GM18507 (cell line): ENCODE measurements at regions not wholly inside any gene's neighbourhood (a gene's known extent, or its start where the extent isn't known, plus 50 kb on each side); places are given as distances from the start of the nearest gene placed in this dataset.

ENCODE experiments used
- DNase-seq: peaks from one replicate; pipeline ENCODE4 v3.0.0; 2011; ENCODE audit warnings: low read depth; ENCODE audit not compliant: insufficient read length; ENCODE audit errors: extremely low spot score
- FAIRE-seq: peaks from 2 replicates; lab custom pipeline; 2011; peaks lifted over from hg19 to GRCh38; lab: Jason Lieb, UNC

DNA sequence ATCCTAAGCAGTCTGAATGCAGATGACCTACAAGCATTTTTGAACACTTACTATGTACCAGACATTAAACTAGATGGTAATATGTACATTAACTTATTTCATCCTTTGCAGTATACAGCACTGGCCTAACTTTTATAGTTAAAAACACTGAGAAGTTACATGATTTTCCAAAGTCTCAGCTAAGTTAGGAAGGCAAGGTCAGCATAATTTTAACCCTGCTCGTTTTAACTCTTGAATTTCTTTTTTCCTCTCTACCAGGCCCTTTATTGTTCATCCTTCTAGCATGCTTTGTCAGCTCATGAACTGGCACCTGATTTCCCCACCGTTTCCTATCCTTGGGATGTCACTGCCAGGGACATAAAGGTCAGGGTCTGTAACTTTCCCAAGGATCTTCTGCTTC is 76.9 kb upstream of the ZC3H11B start:
- FAIRE-seq (no peak), DNase-seq (no peak)

DNA sequence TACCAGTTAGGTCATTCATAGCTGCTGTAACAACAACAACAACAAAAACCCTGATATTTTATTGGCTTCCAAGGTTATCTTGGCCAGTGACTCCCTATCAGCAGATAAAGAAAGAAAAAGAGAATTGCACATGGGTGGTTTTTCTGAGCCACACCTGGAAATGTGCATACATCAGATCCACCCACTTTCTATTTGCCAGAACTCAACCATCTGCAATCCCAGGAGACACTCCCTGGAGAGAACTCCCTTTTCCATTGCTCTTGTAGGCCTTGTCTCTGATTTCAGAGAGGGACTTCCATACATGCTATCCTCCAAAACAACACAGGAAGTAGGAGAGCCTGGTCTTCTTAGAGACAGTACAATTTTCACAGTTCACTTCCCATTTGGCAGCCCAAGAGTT is 74.9 kb upstream of the ZC3H11B start:
- FAIRE-seq = no peak
- no peak for DNase-seq

DNA sequence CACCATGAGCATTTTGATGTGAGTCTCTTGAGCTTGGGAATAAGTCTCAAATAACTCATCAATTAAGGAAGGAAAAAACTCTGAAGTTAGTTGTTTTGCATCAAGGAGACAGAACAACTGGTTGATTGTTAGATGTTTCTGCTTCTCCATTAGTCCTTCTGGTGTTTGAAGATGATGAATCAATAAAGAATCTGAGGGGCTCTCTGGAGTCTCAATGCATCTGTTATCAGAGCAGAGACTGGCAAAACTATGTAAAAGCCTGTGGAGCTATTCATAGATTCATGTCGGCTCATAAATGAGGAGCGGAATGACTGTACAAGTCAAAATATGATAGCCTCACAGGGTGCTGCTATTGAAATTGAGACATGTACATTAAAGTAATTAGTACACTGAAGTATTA is 73.3 kb upstream of the ZC3H11B start:
- FAIRE-seq (no peak), DNase-seq (no peak)

DNA sequence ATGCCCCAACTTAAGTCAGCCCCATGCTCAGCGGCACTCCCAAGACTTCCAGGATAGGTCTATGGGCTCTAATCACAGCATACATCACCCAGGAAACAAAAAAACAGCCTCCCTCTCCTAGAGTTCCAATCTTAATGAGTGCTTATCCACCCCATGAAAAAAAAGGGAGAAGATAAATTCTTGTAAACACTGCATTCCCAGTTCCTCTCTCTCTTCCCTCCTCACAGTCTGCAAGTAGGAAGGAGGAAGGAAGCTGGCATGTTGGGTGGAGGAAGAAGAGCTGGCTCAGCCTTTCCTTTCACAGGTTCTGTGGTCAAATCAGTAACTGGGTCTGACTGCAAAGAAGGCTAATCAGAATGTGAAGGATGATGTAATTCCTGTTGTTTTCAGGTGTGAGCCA is 69.9 kb upstream of the ZC3H11B start:
- FAIRE-seq (no peak), DNase-seq (no peak)

DNA sequence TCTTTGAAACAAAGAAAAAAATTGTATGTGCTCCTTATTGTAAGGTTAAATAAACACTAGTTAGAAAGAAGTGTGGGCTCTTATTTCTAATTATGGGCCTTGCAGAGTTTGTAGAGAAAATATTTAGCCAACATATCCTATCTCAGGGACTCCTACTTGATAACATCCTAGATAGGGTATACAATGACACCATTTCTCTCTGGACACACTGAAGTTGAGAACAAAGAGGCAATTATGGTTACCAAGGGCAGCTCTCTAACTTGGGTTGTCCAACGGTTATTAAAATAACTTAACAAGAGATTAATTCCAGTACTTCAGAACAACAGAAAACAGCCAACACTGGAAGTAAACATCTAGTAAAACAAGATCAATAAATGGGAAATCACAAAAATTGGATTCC is 69.0 kb upstream of the ZC3H11B start:
- no peak for FAIRE-seq
- no peak for DNase-seq

DNA sequence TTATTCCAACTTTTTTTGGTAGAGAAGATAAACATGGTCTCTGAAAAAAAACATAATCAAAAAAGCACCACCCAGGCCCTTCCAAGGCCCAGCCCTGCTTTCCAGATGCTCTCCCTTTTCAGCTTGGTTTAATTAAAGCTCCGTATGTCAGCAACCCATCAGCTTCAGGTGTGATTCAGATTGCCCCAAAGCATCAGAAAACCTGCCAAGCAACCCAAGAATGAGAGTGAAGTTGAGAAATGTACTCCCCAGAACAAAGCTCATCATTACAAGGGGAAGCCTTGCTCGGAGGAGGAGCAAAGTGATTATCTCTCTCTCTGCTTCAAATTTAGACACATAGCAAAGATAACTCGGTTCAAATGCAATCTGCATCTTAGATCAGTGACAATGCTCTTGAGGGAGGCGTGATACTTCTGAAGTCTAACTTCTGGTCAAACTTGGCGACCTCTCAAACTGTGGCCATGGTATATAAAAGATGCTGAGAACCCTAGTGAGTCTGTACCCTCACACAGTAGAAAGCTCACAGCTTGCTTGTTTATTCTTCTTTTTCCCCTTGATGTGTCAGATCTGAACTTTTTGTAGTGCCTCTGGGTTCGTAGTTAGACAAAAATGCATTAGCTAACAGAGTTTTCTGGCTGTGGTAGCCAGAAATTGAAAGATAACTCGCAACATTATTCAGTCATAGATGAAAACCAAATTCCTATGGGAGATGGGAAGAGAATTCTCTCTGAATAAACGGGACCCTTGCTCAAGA is 63.3 kb upstream of the ZC3H11B start:
- DNase-seq (no peak), FAIRE-seq (no peak)

DNA sequence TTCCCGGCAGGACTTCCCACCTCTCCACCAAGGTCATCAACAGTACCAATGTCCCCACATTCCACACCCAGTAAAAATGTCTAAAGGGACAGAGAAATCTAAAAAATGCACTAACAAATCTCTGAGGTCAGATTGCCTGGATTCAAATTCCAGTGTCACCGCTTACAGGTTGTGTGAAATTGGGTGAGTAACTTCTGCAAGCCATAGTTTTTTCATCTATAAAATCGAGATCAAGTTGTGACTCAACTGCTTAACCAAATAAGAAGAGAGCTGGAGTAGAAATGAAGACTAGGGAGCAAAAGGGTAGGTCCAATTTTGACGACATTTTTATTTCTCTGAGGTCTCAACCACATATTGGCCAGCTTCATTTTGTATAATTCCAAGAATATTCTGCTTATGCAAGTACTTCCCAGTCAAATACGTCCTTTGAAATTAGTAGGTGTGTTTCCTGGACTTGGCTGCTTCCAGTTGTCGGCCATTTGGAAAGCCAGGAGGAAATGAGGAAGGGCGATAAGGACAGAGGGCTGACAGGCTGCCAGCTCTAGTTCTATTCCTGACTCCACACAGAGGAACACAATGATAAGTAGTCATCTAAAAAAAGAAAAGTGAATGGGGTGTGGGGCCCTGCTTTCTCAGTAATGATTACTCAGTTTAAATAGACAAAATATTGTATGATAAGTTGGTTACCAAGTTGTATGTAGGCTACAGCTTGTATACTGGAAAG is 57.7 kb upstream of the ZC3H11B start:
- DNase-seq = no peak
- FAIRE-seq = no peak

DNA sequence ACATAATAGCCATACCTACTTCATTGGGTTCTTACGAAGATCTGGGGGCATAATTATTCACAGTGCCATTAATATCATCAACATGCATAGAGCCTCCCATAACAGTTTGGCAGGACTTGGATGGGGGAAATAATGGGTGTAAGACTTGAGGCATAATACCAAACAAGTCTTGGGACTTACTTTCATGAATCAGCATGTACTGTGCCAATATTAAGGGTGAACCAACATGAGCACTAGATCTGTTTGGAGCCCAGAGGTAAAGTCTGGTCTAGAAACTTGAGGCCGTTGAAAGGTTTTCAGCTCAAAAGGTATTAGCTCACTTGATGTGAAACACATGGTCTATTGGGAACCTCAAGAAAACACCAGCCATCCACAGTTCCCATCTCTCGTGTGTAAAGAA is 56.7 kb upstream of the ZC3H11B start:
- DNase-seq = no peak
- no peak for FAIRE-seq

DNA sequence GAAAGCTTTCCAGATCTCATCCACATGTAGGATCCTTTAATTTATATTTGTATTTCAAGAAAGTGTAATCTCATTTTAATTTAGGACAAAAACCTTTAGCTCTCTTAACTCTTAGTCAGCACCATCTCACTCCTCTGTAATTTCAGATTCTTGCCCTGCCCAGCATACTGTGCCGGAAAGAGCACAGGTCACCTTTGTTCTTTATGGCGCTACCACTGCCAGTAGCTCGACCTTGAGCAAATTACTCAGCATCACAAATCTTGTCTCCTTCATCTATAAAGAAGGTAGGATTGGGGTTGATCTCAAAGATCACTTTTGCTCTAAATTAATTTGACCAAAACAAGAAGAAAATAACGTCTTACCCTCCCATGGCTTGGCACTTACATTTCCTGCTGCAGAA is 56.1 kb upstream of the ZC3H11B start:
- no peak for FAIRE-seq
- no peak for DNase-seq

DNA sequence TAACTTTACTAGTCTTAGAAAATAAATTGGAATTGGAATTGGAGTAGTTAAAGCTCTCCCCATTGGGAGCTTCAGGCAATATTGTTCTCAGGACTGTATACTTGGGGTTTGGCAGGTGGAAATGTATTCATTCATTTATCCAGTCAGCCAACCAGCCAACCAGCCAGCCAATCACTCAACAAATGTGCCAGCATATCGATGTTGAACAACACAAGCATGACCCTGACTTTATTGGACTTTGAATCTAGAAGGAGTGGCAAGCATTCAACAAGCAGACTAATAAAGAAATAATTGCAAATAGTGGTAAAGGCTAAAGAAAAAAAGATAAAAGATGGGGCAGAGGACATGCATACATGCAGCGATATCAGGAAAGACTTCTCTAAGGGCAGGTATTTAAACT is 55.5 kb upstream of the ZC3H11B start:
- DNase-seq (no peak), FAIRE-seq (no peak)

DNA sequence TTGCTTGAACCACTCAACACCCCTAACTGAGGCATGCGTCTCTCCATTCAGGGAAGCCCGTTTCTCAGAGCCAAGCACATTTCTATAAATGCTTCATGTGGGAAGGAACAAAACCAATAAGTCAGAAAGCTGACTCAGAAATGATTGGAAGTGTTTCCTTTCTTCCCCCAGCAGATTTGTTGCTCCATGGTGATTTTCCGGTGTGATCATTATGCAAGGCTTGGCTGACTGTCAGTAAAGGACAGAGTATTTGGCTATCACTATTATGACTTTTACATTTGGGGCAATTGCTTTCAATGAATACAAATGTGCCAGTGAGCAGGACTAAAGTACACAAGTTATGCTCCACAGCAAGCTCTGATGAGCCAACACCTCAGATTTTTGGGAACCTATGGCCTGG is 53.3 kb upstream of the ZC3H11B start:
- DNase-seq = no peak
- no peak for FAIRE-seq

DNA sequence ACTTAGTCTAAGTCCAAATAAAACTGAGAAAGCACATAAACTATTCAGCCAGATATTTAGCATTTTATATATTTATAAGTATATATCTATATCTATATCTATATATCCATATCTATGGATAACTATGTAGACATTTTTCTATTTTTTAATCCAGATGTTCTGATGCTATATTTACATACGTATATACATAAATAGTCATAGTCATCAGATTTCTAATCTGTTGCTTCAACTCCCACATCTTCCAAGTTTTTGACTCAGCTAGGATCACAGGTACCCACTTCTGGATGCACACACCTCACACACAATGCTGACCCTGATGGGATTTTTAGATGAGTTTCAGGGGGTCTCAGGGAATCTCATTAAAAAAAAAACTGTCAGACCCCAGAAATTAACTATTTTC is 52.2 kb upstream of the ZC3H11B start:
- no peak for FAIRE-seq
- no peak for DNase-seq

DNA sequence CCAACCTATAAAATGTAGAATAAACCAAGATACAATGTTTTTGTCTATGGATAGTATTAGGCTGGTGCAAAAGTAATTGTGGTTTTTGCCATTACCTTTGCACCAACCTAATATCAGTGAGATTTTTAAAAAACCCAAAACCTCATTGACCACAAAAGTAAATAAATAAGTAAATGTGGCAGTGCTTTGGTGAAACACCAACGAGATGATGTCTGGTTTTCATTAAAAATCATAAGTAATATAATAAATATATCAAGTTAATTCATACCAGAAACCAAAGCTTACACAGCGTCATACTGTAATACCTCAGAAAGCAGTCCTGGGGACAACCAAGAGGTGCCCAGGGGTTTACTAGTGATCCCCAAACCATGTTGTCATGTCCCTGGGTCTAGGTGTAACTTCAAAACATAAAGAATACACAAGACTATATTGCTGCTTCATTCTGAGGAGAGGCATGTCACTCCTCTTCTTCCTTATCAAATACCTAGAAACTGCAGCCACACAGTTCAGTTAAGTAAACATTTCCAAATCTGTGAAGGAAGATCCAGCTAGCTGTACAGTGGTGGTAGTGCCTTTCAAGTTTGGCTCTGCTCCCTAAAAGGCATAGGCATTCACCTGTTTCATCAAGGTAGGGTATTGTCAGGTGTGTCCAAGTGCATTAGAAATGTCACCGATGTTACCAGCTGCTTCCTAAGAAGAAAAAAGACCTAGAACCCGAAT is 51.6 kb upstream of the ZC3H11B start:
- FAIRE-seq = no peak
- no peak for DNase-seq
